ENCODE measurements at regions not wholly inside any gene's neighbourhood (a gene's known extent, or its start where the extent isn't known, plus 50 kb on each side); places are given as distances from the start of the nearest gene placed in this dataset.

DNA sequence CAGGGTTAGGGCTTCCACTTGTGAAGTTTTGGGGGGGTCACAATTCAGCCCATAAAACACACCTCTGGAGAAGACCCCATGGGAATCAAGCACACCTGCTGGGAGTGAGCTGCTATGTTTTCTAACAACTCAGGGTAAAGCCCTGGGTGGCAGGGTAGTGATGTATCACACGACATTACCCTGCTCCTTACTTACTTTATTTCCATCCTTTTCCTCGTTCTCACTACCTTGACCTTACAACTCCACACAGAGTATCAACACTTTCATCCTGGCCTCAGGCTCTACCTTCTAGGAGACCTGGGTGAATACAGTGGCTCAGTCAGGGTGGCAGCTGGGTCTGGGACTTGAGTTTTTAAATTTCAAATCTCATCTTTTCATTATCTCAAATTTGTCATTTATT, 290.3 kb downstream of the CYRIA start:
- TF ChIP-seq EZH2phosphoT487 (IDR thresholded peaks at IDR 0.05; ENCODE audit: borderline replicate concordance), result no peak
- no peak for TF ChIP-seq CTCF (conservative IDR thresholded peaks at IDR 0.05; ENCODE audit: low read length)
